PC-9 (cell line): ENCODE measurements at regions not wholly inside any gene's neighbourhood (a gene's known extent, or its start where the extent isn't known, plus 50 kb on each side); places are given as distances from the start of the nearest gene placed in this dataset.
"Not testable (repeated sequence)": the region's sequence is repeated elsewhere in the genome, so short reads cannot be mapped to it uniquely, and the experiment has no call there.

ENCODE experiments used
- BruUV-seq: library from RNA; stranded (reverse); fragments of 400-500 nt; replicated peaks from 2 replicates; lab custom pipeline; 2021; lab: Mats Ljungman, UMichigan
- CTCF ChIA-PET: fragments of 300-600 bp; sonication (Branson Sonifier 250); formaldehyde crosslinking; loops from one replicate; lab custom pipeline; 2022; ENCODE audit warnings: antibody characterized with exemption; lab: Charles Lee
- POLR2A ChIA-PET: fragments of 300-600 bp; sonication (Branson Sonifier 250); formaldehyde crosslinking; loops from one replicate; lab custom pipeline; 2022; ENCODE audit warnings: antibody characterized with exemption; ENCODE audit not compliant: unreplicated experiment; lab: Charles Lee
- DNase-seq, 2 experiments: peaks; one replicate each; pipeline versions ENCODE4 v3.0.0 to v3.0.0-alpha.2; 2015 to 2022; ENCODE audit warnings: mixed read lengths in 1 of 2
- H2AFZ ChIP-seq: fragments of 200-600 bp; sonication (generic); 2 replicates; pipeline ENCODE4 v1.8.1; 2017; ENCODE audit warnings: antibody characterized with exemption
- H3F3A ChIP-seq: fragments of 200-600 bp; sonication (generic); 2 replicates; pipeline ENCODE4 v1.8.1; 2017; ENCODE audit warnings: antibody characterized with exemption, mild to moderate bottlenecking, low read depth; ENCODE audit not compliant: insufficient read depth
- H3K27ac ChIP-seq: fragments of 200-600 bp; sonication (generic); 2 replicates; pipeline ENCODE4 v1.6.1; 2016; ENCODE audit warnings: mixed run types
- H3K27me3 ChIP-seq: fragments of 200-600 bp; sonication (generic); 2 replicates; pipeline ENCODE4 v1.6.1; 2016; ENCODE audit warnings: low read depth, mixed run types; ENCODE audit not compliant: insufficient read depth
- H3K36me3 ChIP-seq: fragments of 200-600 bp; sonication (generic); 2 replicates; pipeline ENCODE4 v1.6.1; 2016; ENCODE audit warnings: low read depth, mixed run types
- H3K4me1 ChIP-seq: fragments of 200-600 bp; sonication (generic); replicated peaks from 2 replicates; pipeline ENCODE4 v1.6.1; 2016; ENCODE audit warnings: mixed run types; ENCODE audit not compliant: insufficient read depth
- H3K4me2 ChIP-seq: fragments of 200-600 bp; sonication (generic); 2 replicates; pipeline ENCODE4 v1.6.1; 2017; ENCODE audit warnings: mixed run types
- H3K4me3 ChIP-seq: fragments of 200-600 bp; sonication (generic); 2 replicates; pipeline ENCODE4 v1.6.1; 2016; ENCODE audit warnings: mixed run types
- H3K79me2 ChIP-seq: fragments of 200-600 bp; sonication (generic); 2 replicates; pipeline ENCODE4 v1.6.1; 2017; ENCODE audit warnings: low read depth, mixed run types
- H3K9me2 ChIP-seq: fragments of 200-600 bp; sonication (generic); 2 replicates; pipeline ENCODE4 v1.8.1; 2017; ENCODE audit warnings: mild to moderate bottlenecking; ENCODE audit not compliant: insufficient read depth
- H3K9me3 ChIP-seq: fragments of 200-600 bp; sonication (generic); 2 replicates; pipeline ENCODE4 v1.8.1; 2016; ENCODE audit warnings: low read depth; ENCODE audit not compliant: insufficient read depth
- H4K20me1 ChIP-seq: fragments of 200-600 bp; sonication (generic); 2 replicates; pipeline ENCODE4 v1.8.1; 2017; ENCODE audit not compliant: insufficient read depth
- CTCF ChIP-seq: fragments of 200-600 bp; sonication (generic); conservative IDR thresholded peaks from 2 replicates; pipeline ENCODE4 v1.6.1; 2017; ENCODE audit warnings: mixed run types, antibody characterized with exemption, mild to moderate bottlenecking, moderate library complexity
- EZH2 ChIP-seq: fragments of 200-600 bp; sonication (generic); IDR thresholded peaks from 2 replicates; pipeline ENCODE4 v1.8.0; 2017; ENCODE audit warnings: antibody characterized with exemption, low read depth
- intact Hi-C: fragments of 100-400 bp; cut with micrococcal nuclease; formaldehyde crosslinking; loops from one replicate; pipeline ENCODE4 v1.10.0; 2022; ENCODE audit not compliant: unreplicated experiment

DNA sequence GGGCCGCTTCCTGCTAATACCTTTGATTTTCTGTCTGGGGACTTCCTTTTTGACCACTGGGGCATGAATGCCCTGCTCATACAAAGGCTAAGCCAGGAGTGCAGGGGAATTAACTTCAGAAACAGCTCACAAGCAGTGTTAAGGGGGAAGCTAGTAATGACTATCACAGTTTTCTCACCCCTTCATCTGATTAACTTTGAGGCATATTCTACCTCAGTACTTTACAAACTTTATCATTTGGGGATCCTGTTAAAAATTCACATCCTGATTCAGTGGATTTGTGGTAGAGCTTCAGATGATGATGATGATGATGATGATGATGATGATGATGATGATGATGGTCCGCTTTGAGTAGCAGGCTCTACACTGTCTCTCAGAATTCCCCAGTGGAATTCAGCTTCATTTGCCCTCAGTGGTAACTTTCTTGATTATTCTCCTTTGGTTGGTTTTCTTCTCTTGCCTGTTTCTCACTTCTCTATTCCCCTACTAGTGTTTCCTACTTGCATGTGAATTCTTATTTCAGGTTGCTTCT is 78.4 kb upstream of the TMEM170B start:
- Histone ChIP-seq H3K4me2 (no peak overlapping the region), H3K4me3 (no peak overlapping the region), H3F3A (no peaks in the 10 kb centered on the region), H3K4me1 (no peaks in the 10 kb centered on the region), H3K27me3 (no peaks in the 10 kb centered on the region), H2AFZ (no peak overlapping the region), H4K20me1 (no peaks in the 10 kb centered on the region), H3K9me3 (no peaks in the 10 kb centered on the region), H3K9me2 (no peaks in the 10 kb centered on the region), H3K79me2 (no peaks in the 10 kb centered on the region), H3K27ac (no peak overlapping the region), H3K36me3 (no peaks in the 10 kb centered on the region)
- DNase-seq, result no peak
- ChIA-PET CTCF (no interaction called here), POLR2A (no interaction called here)
- no TSS peak for BruUV-seq
- intact Hi-C loops, result no loop called here
- TF ChIP-seq EZH2, result no peak
- no peak for TF ChIP-seq CTCF

DNA sequence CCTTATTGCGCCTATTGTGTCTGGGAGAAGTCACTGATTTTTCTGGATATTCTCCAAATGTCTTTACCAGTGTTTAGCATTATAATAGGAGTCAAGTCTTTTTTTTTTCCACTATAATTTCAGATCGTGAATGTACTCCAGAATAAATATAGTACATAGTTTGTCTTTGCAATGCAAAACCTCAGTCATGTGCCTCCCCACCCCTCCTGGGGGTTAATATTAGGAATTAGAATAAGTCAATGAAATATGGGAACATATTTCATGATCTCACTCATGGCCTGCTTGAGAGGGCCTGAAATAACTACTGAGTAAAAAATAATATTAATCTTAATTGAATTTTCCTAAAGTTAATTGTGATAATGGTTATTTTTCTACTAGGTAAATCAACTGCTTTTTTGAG is 79.0 kb upstream of the TMEM170B start:
- no peak for TF ChIP-seq CTCF
- no peak for TF ChIP-seq EZH2
- Histone ChIP-seq H3K4me2 (no peak overlapping the region), H3K27ac (no peak overlapping the region), H3F3A (no peaks in the 10 kb centered on the region), H3K79me2 (no peaks in the 10 kb centered on the region), H3K27me3 (no peaks in the 10 kb centered on the region), H4K20me1 (no peaks in the 10 kb centered on the region), H3K4me1 (no peaks in the 10 kb centered on the region), H3K4me3 (no peak overlapping the region), H2AFZ (no peak overlapping the region), H3K9me3 (no peaks in the 10 kb centered on the region), H3K36me3 (no peaks in the 10 kb centered on the region), H3K9me2 (no peaks in the 10 kb centered on the region)
- intact Hi-C loops, result no loop called here
- ChIA-PET POLR2A (no interaction called here), CTCF (no interaction called here)
- no peak for DNase-seq
- BruUV-seq, result no TSS peak

DNA sequence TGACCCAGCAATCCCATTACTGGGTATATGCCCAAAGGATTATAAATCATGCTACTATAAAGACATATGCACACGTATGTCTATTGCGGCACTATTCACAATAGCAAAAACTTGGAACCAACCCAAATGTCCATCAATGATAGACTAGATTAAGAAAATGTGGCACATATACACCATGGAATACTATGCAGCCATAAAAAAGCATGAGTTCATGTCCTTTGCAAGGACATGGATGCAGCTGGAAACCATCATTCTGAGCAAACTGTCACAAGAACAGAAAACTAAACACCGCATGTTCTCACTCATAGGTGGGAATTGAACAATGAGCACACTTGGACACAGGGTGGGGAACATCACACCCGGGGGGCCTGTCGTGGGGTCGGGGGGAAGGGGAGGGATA is 80.1 kb upstream of the TMEM170B start:
- H3F3A ChIP-seq, H3K4me3 ChIP-seq, H2AFZ ChIP-seq, H3K79me2 ChIP-seq, BruUV-seq, H4K20me1 ChIP-seq, DNase-seq, POLR2A ChIA-PET, CTCF ChIA-PET, intact Hi-C loops, H3K27me3 ChIP-seq, H3K27ac ChIP-seq, H3K9me3 ChIP-seq, H3K9me2 ChIP-seq, H3K4me1 ChIP-seq, H3K4me2 ChIP-seq, H3K36me3 ChIP-seq: not testable (repeated sequence)

DNA sequence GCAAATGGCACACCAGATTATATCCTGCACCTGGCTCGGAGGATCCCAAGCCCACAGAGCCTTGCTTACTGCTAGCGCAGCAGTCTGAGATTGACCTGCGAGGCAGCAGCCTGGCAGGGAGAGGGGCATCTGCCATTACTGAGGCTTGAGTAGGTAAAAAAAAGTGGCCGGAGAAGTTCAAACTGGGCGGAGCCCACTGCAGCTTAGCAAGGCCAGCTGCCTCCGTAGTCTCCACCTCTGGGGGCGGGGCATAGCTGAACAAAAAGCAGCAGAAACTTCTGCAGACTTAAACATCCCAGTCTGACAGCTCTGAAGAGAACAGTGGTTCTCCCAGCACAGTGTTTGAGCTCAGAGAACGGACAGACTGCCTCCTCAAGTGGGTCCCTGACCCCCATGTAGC is 85.4 kb upstream of the TMEM170B start:
- H3K27ac ChIP-seq, H2AFZ ChIP-seq, BruUV-seq, H3K4me2 ChIP-seq, POLR2A ChIA-PET, intact Hi-C loops, H3K4me1 ChIP-seq, H4K20me1 ChIP-seq, H3K36me3 ChIP-seq, DNase-seq, H3F3A ChIP-seq, CTCF ChIA-PET, H3K27me3 ChIP-seq, H3K9me2 ChIP-seq, H3K9me3 ChIP-seq, H3K79me2 ChIP-seq, H3K4me3 ChIP-seq: not testable (repeated sequence)
